K562 (cell line): ENCODE measurements at regions not wholly inside any gene's neighbourhood (a gene's known extent, or its start where the extent isn't known, plus 50 kb on each side); places are given as distances from the start of the nearest gene placed in this dataset.

Experiments
- ATAC-seq: fragments of 200-7000 bp; cut with Tn5 transposase; 3 replicates; pipeline ENCODE4 v1.9.1; 2020; ENCODE audit warnings: moderate library complexity
- BruUV-seq: library from RNA; stranded (reverse); fragments of 400-500 nt; replicated peaks from 2 replicates; lab custom pipeline; 2021; lab: Mats Ljungman, UMichigan
- CTCF ChIA-PET: fragments of 300-600 bp; formaldehyde crosslinking; extraction: SDS; loops from one replicate; lab custom pipeline; 2021; ENCODE audit warnings: low intra/inter-chr PET ratio; lab: Yijun Ruan, JAX
- POLR2A ChIA-PET: fragments of 300-600, 350-650 bp; sonication (Branson Sonifier 250); formaldehyde crosslinking; extraction: SDS; loops from one replicate; lab custom pipeline; 2021; ENCODE audit warnings: antibody characterized with exemption, inconsistent platforms; lab: Yijun Ruan, JAX
- DNase-seq, 4 experiments: peaks; one replicate each; pipeline versions ENCODE4 v3.0.0 to v3.0.0-alpha.2; 2011 to 2018; ENCODE audit warnings: low spot score in 3 of 4, mixed read lengths in 3 of 4; ENCODE audit errors: extremely low read depth in 1 of 4
- FAIRE-seq: peaks from 2 replicates; lab custom pipeline; 2011; peaks lifted over from hg19 to GRCh38; lab: Jason Lieb, UNC
- H2AFZ ChIP-seq: 2 replicates; pipeline ENCODE4 v1.6.0; 2011; ENCODE audit warnings: low read depth, low read length, control low read depth, inconsistent platforms
- H3K27ac ChIP-seq: fragments of 200-600 bp; 3 replicates; pipeline ENCODE4 v1.8.0; 2011; ENCODE audit warnings: low read depth, mild to moderate bottlenecking, control low read depth, inconsistent platforms, low read length, moderate library complexity, mixed read lengths; ENCODE audit errors: extremely low read depth
- H3K27me3 ChIP-seq, 2 experiments: fragments of 300-600 bp in 1 of 2; 2 replicates in 1 of 2; 3 replicates in 1 of 2; pipeline versions ENCODE4 v1.6.0 to v1.8.0; 2011; ENCODE audit warnings: inconsistent platforms in 2 of 2, low read length in 2 of 2, mild to moderate bottlenecking in 1 of 2, mixed read lengths in 1 of 2, moderate library complexity in 1 of 2; ENCODE audit not compliant: control insufficient read depth in 2 of 2, insufficient read depth in 2 of 2
- H3K36me3 ChIP-seq: fragments of 300-600 bp; 3 replicates; pipeline ENCODE4 v1.8.0; 2011; ENCODE audit warnings: mild to moderate bottlenecking, low read length, inconsistent platforms; ENCODE audit not compliant: control insufficient read depth, insufficient read depth
- H3K4me1 ChIP-seq, 2 experiments: fragments of 200-600 bp in 1 of 2; replicated peaks in 1 of 2; 2 replicates in 1 of 2; 3 replicates in 1 of 2; pipeline versions ENCODE4 v1.5.1 to v1.8.0; 2011; ENCODE audit warnings: inconsistent platforms in 2 of 2, low read length in 2 of 2, mild to moderate bottlenecking in 1 of 2, mixed read lengths in 1 of 2, moderate library complexity in 1 of 2; ENCODE audit not compliant: control insufficient read depth in 2 of 2, insufficient read depth in 2 of 2
- H3K4me2 ChIP-seq: 2 replicates; pipeline ENCODE4 v1.6.1; 2011; ENCODE audit warnings: low read length, control low read depth, inconsistent platforms, mixed read lengths; ENCODE audit not compliant: insufficient read depth
- H3K4me3 ChIP-seq: fragments of 200-600 bp; sonication (generic), shearing (Covaris generic); 2 replicates; pipeline ENCODE4 v1.5.1; 2016; ENCODE audit warnings: control low read depth, inconsistent platforms
- H3K79me2 ChIP-seq: fragments of 200-600 bp; 3 replicates; pipeline ENCODE4 v1.8.0; 2011; ENCODE audit warnings: low read length, inconsistent platforms; ENCODE audit not compliant: control insufficient read depth, insufficient read depth
- H3K9ac ChIP-seq, 2 experiments: 2 replicates each; pipeline versions ENCODE4 v1.6.0 to v1.6.1; 2011; ENCODE audit warnings: low read depth in 2 of 2, low read length in 2 of 2, control low read depth in 1 of 2, inconsistent platforms in 1 of 2, mild to moderate bottlenecking in 1 of 2, mixed read lengths in 1 of 2; ENCODE audit not compliant: insufficient read depth in 1 of 2
- H3K9me1 ChIP-seq: one replicate; pipeline ENCODE4 v1.6.0; 2011; ENCODE audit warnings: inconsistent platforms, mild to moderate bottlenecking, low read length, moderate library complexity; ENCODE audit not compliant: control insufficient read depth, insufficient read depth
- H3K9me3 ChIP-seq: replicated peaks from 2 replicates; pipeline ENCODE4 v1.5.1; 2011; ENCODE audit warnings: low read depth, low read length, inconsistent platforms; ENCODE audit not compliant: control insufficient read depth, insufficient read depth
- H4K20me1 ChIP-seq: replicated peaks from 2 replicates; pipeline ENCODE4 v1.6.1; 2011; ENCODE audit warnings: low read length, inconsistent platforms, mixed read lengths; ENCODE audit not compliant: control insufficient read depth, insufficient read depth
- BHLHE40 ChIP-seq: IDR thresholded peaks from 2 replicates; pipeline ENCODE4 v1.6.1; 2011; ENCODE audit warnings: low read length, improper control_type of control experiment
- CCAR2 ChIP-seq: fragments of 200-400 bp; formaldehyde crosslinking; IDR thresholded peaks from 2 replicates; pipeline ENCODE4 v1.6.1; 2017; ENCODE audit warnings: mild to moderate bottlenecking, low read depth, low read length
- CREBBP ChIP-seq: IDR thresholded peaks from one replicate; pipeline ENCODE4 v1.6.1; 2012; ENCODE audit warnings: low read depth, mild to moderate bottlenecking, control low read depth, inconsistent platforms, low read length
- ETS1 ChIP-seq: conservative IDR thresholded peaks from 2 replicates; pipeline ENCODE4 v1.6.1; 2011; ENCODE audit warnings: low read depth, mild to moderate bottlenecking, low read length; ENCODE audit not compliant: control insufficient read depth
- POU5F1 ChIP-seq: fragments of 150-350 bp; IDR thresholded peaks from 2 replicates; pipeline ENCODE4 v1.6.1; 2014; ENCODE audit warnings: borderline replicate concordance, low read length, low read depth, mild to moderate bottlenecking; ENCODE audit not compliant: partially characterized antibody
- RAD21 ChIP-seq, 2 experiments: fragments of 250-450 bp in 1 of 2; fragments of 450-650 bp in 1 of 2; sonication (Bioruptor Pico) in 1 of 2; formaldehyde crosslinking in 1 of 2; IDR thresholded peaks in 1 of 2; conservative IDR thresholded peaks in 1 of 2; 2 replicates each; pipeline versions ENCODE4 v1.4.0 to v1.8.0; 2020 to 2022; ENCODE audit warnings: mild to moderate bottlenecking in 2 of 2, moderate library complexity in 1 of 2
- ZNF561 ChIP-seq: fragments of 450-650 bp; formaldehyde crosslinking; conservative IDR thresholded peaks from 2 replicates; pipeline ENCODE4 v1.4.0; 2020; ENCODE audit warnings: mild to moderate bottlenecking, moderate library complexity
- WGBS: fragments of 100-300 bp; shearing (Covaris generic); methylation state at CpG from one replicate; pipeline ENCODE4 v1.1.6; 2016; ENCODE audit warnings: low coverage, mixed read lengths; ENCODE audit not compliant: insufficient coverage; ENCODE audit errors: missing lambda C conversion rate; 5-methylcytosine and 5-hydroxymethylcytosine counted together
- in situ Hi-C: fragments of 300-500 bp; cut with MboI; formaldehyde crosslinking; loops from 4 replicates; pipeline ENCODE4 v1.15.0; 2018; ENCODE audit warnings: inconsistent platforms, mixed read lengths
- intact Hi-C: fragments of 100-400 bp; cut with micrococcal nuclease; formaldehyde crosslinking; loops from 2 replicates; pipeline ENCODE4 v1.14.2; 2022

DNA sequence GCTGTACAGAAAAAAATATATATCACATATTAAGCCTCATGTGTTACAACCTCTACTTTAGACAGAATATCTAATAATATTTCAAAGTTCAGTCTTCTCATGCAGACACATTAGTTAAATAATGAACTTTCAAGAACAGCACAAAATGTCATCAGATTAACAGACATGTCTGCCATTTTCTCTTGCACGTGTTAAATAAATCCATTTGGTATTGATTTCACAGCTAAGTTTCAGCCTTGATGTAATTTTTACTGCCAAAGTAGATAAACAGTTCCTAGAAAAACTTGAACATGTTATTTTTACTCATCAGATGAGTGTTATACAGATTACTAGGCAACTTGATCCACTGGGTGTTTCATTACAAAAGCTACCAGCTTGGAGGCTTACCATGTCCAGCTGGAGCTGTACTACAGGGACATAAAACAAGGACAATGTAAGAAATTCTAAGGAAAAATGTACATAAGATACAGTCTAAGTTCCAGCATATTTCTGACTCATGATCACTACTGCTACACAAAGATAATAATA is 290.7 kb upstream of the DDX18 start (continued):
- no peak for TF ChIP-seq CCAR2
- TF ChIP-seq CREBBP = no peak
- TF ChIP-seq BHLHE40 = no peak

DNA sequence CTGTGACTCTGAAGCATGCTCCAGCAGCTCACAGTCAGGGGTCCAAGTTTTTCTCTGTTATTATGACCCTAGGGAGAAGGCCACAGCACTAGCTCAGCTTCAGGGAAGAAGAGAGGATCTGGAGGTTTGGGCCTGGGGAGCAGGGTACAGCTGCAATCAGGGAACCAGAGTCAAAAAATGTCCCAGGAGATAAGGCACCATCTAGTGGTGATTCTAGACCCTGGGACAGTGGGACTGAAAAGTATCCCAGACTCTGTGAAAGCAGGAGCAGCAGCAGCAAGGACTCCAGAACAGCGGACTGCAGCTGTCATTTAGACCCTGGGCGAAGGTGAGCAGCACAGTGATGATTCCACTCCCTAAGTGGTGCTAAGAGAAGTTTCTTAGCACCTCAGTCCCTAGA is 278.4 kb upstream of the DDX18 start:
- H3K79me2 ChIP-seq = no peaks in the 10 kb centered on the region
- CTCF ChIA-PET = no interaction called here
- no TSS peak for BruUV-seq
- H3K9ac ChIP-seq = no peak overlapping the region
- no peak for DNase-seq
- FAIRE-seq = no peak
- H3K27me3 ChIP-seq = no peaks in the 10 kb centered on the region
- H3K4me3 ChIP-seq = no peak overlapping the region
- no peaks in the 10 kb centered on the region for H3K4me1 ChIP-seq
- ATAC-seq = no peak
- WGBS = 0% methylated on average over 2 of the region's 2 CpGs
- H3K4me2 ChIP-seq = no peak overlapping the region
- no peak overlapping the region for H2AFZ ChIP-seq
- no peak overlapping the region for H3K27ac ChIP-seq
- intact Hi-C loops = no loop called here
- no peaks in the 10 kb centered on the region for H3K36me3 ChIP-seq
- H4K20me1 ChIP-seq = no peaks in the 10 kb centered on the region
- no peaks in the 10 kb centered on the region for H3K9me1 ChIP-seq
- no peak for TF ChIP-seq ETS1
- no peak for TF ChIP-seq ZNF561 (CRISPR knock-in tag)
- no peak for TF ChIP-seq POU5F1
- peak in 1 of 2 experiments; percentile 9; a peak in 1 of 4 replicates for TF ChIP-seq RAD21 (CRISPR knock-in tag; conservative IDR thresholded peaks at IDR 0.05 in 1 of 2, IDR thresholded peaks at IDR 0.05 in 1 of 2)
- TF ChIP-seq, all 486 proteins: peak for 1
- H3K9me3 ChIP-seq = no peaks in the 10 kb centered on the region
- in situ Hi-C loops = no loop called here
- POLR2A ChIA-PET = no interaction called here
